Skeletal muscle satellite cell (primary cell): ENCODE measurements at regions not wholly inside any gene's neighbourhood (a gene's known extent, or its start where the extent isn't known, plus 50 kb on each side); places are given as distances from the start of the nearest gene placed in this dataset.
"Not testable (repeated sequence)": the region's sequence is repeated elsewhere in the genome, so short reads cannot be mapped to it uniquely, and the experiment has no call there.

Experiments
- H3K27me3 ChIP-seq: 2 replicates; pipeline ENCODE4 v1.7.0; 2013; ENCODE audit warnings: low read length; ENCODE audit not compliant: control insufficient read depth, insufficient read depth
- H3K36me3 ChIP-seq: 2 replicates; pipeline ENCODE4 v1.7.0; 2013; ENCODE audit warnings: mild to moderate bottlenecking, control low read depth, low read length; ENCODE audit not compliant: insufficient read depth
- H3K4me1 ChIP-seq: 2 replicates; pipeline ENCODE4 v1.7.0; 2013; ENCODE audit warnings: low read length; ENCODE audit not compliant: control insufficient read depth, insufficient read depth
- H3K4me2 ChIP-seq: 2 replicates; pipeline ENCODE4 v1.7.0; 2013; ENCODE audit warnings: mild to moderate bottlenecking, low read length
- H3K4me3 ChIP-seq: 2 replicates; pipeline ENCODE4 v1.7.0; 2013; ENCODE audit warnings: low read length
- H3K9ac ChIP-seq: 2 replicates; pipeline ENCODE4 v1.7.0; 2013; ENCODE audit warnings: mild to moderate bottlenecking, low read depth, low read length, moderate library complexity
- H3K9me3 ChIP-seq: replicated peaks from 2 replicates; pipeline ENCODE4 v1.7.0; 2013; ENCODE audit warnings: mild to moderate bottlenecking, control low read depth, low read length

- H3K9me3 ChIP-seq: no peaks in the 10 kb centered on the region
- no peak overlapping the region for H3K9ac ChIP-seq
- no peak overlapping the region for H3K4me2 ChIP-seq
- no peaks in the 10 kb centered on the region for H3K4me1 ChIP-seq
- H3K36me3 ChIP-seq: no peaks in the 10 kb centered on the region
- no peak overlapping the region for H3K4me3 ChIP-seq
- no peaks in the 10 kb centered on the region for H3K27me3 ChIP-seq
Measured at GRCh38 chr9:82134010-82134409, 145.4 kb downstream of the SPATA31D1 start.

- no peak overlapping the region for H3K4me2 ChIP-seq
- no peaks in the 10 kb centered on the region for H3K36me3 ChIP-seq
- no peaks in the 10 kb centered on the region for H3K4me1 ChIP-seq
- H3K4me3 ChIP-seq: no peak overlapping the region
- H3K9ac ChIP-seq: no peak overlapping the region
- no peaks in the 10 kb centered on the region for H3K27me3 ChIP-seq
- no peaks in the 10 kb centered on the region for H3K9me3 ChIP-seq
Measured at GRCh38 chr9:82135106-82135505, 146.5 kb downstream of the SPATA31D1 start.

DNA sequence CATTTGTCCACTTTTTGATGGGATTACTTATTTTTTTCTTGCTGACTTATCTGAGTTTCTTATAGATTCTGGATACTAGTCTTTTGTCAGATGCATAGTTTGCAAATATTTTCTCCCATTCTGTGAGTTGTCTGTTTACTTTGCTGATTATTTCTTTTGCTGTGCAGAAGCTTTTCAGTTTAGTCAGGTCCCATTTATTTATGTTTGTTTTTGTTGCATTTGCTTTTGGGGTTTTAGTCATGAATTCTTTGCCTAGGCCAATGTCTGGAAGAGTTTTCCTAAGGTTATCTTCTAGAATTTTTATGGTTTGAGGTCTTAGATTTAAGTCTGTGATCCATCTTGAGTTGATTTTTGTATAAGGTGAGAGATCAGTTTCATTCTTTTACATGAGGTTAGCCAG lies 149.5 kb downstream of the SPATA31D1 start:
- H3K4me2 ChIP-seq, H3K9ac ChIP-seq, H3K27me3 ChIP-seq, H3K9me3 ChIP-seq, H3K4me3 ChIP-seq, H3K4me1 ChIP-seq, H3K36me3 ChIP-seq: not testable (repeated sequence)

- Histone ChIP-seq H3K4me3 (no peak overlapping the region), H3K36me3 (no peaks in the 10 kb centered on the region), H3K9ac (no peak overlapping the region), H3K9me3 (no peaks in the 10 kb centered on the region), H3K27me3 (no peaks in the 10 kb centered on the region), H3K4me2 (no peak overlapping the region), H3K4me1 (no peaks in the 10 kb centered on the region)
Measured at GRCh38 chr9:82140471-82140870, 151.9 kb downstream of the SPATA31D1 start.

DNA sequence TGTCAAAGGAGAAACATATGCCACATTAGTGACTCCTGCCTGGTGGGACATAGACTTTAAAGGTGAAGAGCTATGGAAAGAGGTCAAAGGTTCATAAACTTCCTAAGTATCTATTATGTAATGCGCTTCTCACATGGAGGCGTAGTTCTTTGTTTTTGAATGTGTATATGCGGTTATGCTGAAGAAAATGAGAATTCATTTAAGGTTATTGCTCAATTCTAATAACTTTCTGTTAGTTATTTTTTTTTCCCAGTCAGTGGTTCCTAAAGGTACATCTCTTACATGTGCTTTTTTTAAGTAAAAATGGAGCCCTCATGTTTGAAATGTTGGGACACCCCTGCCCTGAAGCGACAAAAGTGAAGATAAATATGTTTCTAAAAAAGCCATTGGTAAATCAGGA lies 156.2 kb downstream of the SPATA31D1 start:
- Histone ChIP-seq H3K27me3 (no peaks in the 10 kb centered on the region), H3K4me2 (no peak overlapping the region), H3K36me3 (no peaks in the 10 kb centered on the region), H3K9me3 (no peaks in the 10 kb centered on the region), H3K4me3 (no peak overlapping the region), H3K4me1 (peaks cover 4% of the 10 kb centered on the region), H3K9ac (no peak overlapping the region)

- H3K36me3 ChIP-seq: no peaks in the 10 kb centered on the region
- peaks cover 4% of the 10 kb centered on the region for H3K4me1 ChIP-seq
- no peak overlapping the region for H3K4me2 ChIP-seq
- H3K4me3 ChIP-seq: no peak overlapping the region
- no peak overlapping the region for H3K9ac ChIP-seq
- no peaks in the 10 kb centered on the region for H3K27me3 ChIP-seq
- no peaks in the 10 kb centered on the region for H3K9me3 ChIP-seq
Measured at GRCh38 chr9:82146677-82147076, 158.1 kb downstream of the SPATA31D1 start.

- no peak overlapping the region for H3K4me3 ChIP-seq
- no peaks in the 10 kb centered on the region for H3K36me3 ChIP-seq
- no peaks in the 10 kb centered on the region for H3K27me3 ChIP-seq
- no peak overlapping the region for H3K4me2 ChIP-seq
- no peak overlapping the region for H3K9ac ChIP-seq
- no peaks in the 10 kb centered on the region for H3K9me3 ChIP-seq
- peaks cover 8% of the 10 kb centered on the region for H3K4me1 ChIP-seq
Measured at GRCh38 chr9:82147798-82148425, 159.3 kb downstream of the SPATA31D1 start.

- H3K4me2 ChIP-seq: no peak overlapping the region
- H3K9me3 ChIP-seq: no peaks in the 10 kb centered on the region
- no peaks in the 10 kb centered on the region for H3K27me3 ChIP-seq
- no peak overlapping the region for H3K4me3 ChIP-seq
- H3K36me3 ChIP-seq: no peaks in the 10 kb centered on the region
- no peak overlapping the region for H3K9ac ChIP-seq
- peaks cover 8% of the 10 kb centered on the region for H3K4me1 ChIP-seq
Measured at GRCh38 chr9:82148426-82148810, 159.8 kb downstream of the SPATA31D1 start.

DNA sequence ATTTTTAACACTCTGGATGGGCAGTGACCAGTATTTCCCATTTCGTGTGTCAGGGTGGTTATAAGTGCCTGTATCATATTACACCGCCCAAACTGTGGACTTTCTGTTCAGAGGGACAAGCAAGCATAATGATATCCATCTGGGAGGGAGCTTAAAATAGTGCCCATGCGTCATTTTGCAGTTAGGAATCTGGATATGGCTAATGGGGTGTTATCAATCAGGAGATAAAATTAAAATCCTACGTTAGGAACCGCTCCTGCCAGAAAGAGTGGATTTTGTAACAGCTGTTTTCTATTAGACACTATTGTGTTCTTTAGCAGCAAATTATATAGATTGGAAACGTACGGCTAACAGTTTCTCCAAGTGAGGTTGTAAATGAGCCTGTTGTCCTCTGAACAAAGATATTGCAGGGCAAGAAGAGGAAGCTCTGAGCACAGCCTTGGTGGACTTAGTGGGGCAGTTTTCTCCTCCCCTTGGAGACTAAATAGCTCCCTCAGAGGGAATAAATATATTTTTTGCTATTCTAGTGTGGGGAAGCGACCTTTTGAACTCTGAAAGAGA lies 160.4 kb downstream of the SPATA31D1 start:
- H3K4me2 ChIP-seq: no peak overlapping the region
- no peaks in the 10 kb centered on the region for H3K27me3 ChIP-seq
- H3K4me3 ChIP-seq: no peak overlapping the region
- no peaks in the 10 kb centered on the region for H3K36me3 ChIP-seq
- H3K9me3 ChIP-seq: no peaks in the 10 kb centered on the region
- H3K4me1 ChIP-seq: peaks cover 8% of the 10 kb centered on the region
- H3K9ac ChIP-seq: no peak overlapping the region

DNA sequence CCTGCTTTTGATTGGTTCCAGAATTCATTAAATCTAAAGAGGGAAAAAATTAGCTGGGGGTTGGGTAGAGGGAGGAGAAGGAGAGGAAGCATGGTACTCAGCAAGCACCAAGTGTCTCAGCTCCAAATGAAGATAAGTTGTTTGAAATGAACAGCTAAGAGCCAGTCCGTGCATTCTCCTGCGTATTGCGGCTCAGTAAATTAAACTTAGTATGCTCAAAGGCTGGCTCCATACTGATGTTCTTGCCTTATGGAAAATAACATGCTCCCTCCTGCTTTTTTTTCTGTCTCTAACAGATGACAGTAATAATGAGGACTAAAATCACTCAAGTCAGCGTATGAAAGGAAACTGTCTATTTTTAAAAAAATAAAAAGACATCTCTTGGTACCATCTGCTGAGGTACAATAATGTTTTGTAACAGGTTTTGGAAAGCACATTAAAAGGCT lies 161.0 kb downstream of the SPATA31D1 start:
- Histone ChIP-seq H3K4me3 (no peak overlapping the region), H3K36me3 (no peaks in the 10 kb centered on the region), H3K27me3 (no peaks in the 10 kb centered on the region), H3K9ac (no peak overlapping the region), H3K4me1 (peaks cover 8% of the 10 kb centered on the region), H3K4me2 (no peak overlapping the region), H3K9me3 (no peaks in the 10 kb centered on the region)

GRCh38 chr9:82152181-82152580 lies 163.6 kb downstream of the SPATA31D1 start:
- H3K36me3 ChIP-seq: no peaks in the 10 kb centered on the region
- peaks cover 8% of the 10 kb centered on the region for H3K4me1 ChIP-seq
- H3K4me3 ChIP-seq: no peak overlapping the region
- no peak overlapping the region for H3K9ac ChIP-seq
- no peaks in the 10 kb centered on the region for H3K27me3 ChIP-seq
- H3K9me3 ChIP-seq: no peaks in the 10 kb centered on the region
- H3K4me2 ChIP-seq: no peak overlapping the region

GRCh38 chr9:82153032-82153431 lies 164.5 kb downstream of the SPATA31D1 start:
- no peak overlapping the region for H3K4me3 ChIP-seq
- no peak overlapping the region for H3K9ac ChIP-seq
- H3K36me3 ChIP-seq: no peaks in the 10 kb centered on the region
- no peak overlapping the region for H3K4me2 ChIP-seq
- H3K9me3 ChIP-seq: no peaks in the 10 kb centered on the region
- H3K4me1 ChIP-seq: peaks cover 8% of the 10 kb centered on the region
- no peaks in the 10 kb centered on the region for H3K27me3 ChIP-seq
